ENCODE measurements at regions not wholly inside any gene's neighbourhood (a gene's known extent, or its start where the extent isn't known, plus 50 kb on each side); places are given as distances from the start of the nearest gene placed in this dataset.

DNA sequence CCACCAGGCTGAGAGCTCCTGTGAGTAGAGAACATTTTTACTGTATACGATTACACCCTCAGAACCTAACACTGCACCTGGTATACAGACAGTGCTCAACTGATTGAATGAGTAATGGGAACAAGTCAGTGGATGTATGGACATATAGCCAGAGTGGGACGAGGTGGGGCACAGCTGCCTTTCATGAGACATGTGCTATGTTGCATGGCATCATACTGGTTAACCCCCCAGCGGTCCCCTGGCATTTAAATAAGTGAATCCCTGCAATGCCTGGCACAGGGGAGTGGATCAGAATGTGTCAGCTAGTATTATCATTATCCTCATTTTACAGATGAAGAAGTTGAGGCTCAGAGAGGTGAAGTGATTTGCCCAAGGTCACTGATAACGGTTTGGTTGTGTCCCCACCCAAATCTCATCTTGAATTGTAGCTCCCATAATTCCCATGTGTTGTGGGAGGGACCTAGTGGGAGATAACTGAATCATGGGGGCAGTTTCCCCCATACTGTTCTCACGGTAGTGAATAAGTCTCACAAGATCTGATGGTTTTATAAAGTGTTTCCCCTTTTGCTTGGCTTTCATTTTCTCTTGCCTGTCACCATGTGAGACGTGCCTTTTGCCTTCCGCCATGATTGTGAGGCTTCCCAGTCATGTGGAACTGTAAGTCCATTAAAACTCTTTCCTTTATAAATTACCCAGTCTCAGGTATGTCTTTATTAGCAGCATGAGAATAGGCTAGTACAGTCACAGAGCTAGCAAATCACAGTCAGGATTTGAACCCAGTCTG lies 56.0 kb upstream of the ATP2B2 start:
- in situ Hi-C loops (cut with HindIII; ENCODE audit: low pct_unique_long_range_greater_than_20kb, low sequenced_read_pairs), result no loop called here
- Histone ChIP-seq H3K9me3 (ENCODE audit: control insufficient read depth, insufficient read depth, low read depth, low read length) (no peaks in the 10 kb centered on the region), H3K4me3 (ENCODE audit: low read depth in 2 of 2, low read length in 2 of 2) (no peak overlapping the region), H3K27me3 (ENCODE audit: control insufficient read depth, insufficient read depth, low read length) (peaks cover 4% of the 10 kb centered on the region; the same call in 1 of the 2 replicates), H3K27ac (ENCODE audit: low read length) (no peak overlapping the region), H3K4me1 (ENCODE audit: control insufficient read depth, insufficient read depth, low read length) (no peaks in the 10 kb centered on the region), H3K36me3 (ENCODE audit: control insufficient read depth, insufficient read depth, low read length) (no peaks in the 10 kb centered on the region)
- ATAC-seq (no peak), DNase-seq (ENCODE audit: low read depth, low spot score) (no peak)
- ChIA-PET CTCF (no interaction called here), POLR2A (no interaction called here)
- no TSS peak for BruUV-seq (replicated peaks)
- intact Hi-C loops (cut with micrococcal nuclease; ENCODE audit: unreplicated experiment), result no loop called here
- no peak for TF ChIP-seq SIN3A (IDR thresholded peaks at IDR 0.05; ENCODE audit: borderline replicate concordance, insufficient read depth, low read depth, low read length)
- TF ChIP-seq, protein P1, sequence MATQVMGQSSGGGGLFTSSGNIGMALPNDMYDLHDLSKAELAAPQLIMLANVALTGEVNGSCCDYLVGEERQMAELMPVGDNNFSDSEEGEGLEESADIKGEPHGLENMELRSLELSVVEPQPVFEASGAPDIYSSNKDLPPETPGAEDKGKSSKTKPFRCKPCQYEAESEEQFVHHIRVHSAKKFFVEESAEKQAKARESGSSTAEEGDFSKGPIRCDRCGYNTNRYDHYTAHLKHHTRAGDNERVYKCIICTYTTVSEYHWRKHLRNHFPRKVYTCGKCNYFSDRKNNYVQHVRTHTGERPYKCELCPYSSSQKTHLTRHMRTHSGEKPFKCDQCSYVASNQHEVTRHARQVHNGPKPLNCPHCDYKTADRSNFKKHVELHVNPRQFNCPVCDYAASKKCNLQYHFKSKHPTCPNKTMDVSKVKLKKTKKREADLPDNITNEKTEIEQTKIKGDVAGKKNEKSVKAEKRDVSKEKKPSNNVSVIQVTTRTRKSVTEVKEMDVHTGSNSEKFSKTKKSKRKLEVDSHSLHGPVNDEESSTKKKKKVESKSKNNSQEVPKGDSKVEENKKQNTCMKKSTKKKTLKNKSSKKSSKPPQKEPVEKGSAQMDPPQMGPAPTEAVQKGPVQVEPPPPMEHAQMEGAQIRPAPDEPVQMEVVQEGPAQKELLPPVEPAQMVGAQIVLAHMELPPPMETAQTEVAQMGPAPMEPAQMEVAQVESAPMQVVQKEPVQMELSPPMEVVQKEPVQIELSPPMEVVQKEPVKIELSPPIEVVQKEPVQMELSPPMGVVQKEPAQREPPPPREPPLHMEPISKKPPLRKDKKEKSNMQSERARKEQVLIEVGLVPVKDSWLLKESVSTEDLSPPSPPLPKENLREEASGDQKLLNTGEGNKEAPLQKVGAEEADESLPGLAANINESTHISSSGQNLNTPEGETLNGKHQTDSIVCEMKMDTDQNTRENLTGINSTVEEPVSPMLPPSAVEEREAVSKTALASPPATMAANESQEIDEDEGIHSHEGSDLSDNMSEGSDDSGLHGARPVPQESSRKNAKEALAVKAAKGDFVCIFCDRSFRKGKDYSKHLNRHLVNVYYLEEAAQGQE (IDR thresholded peaks at IDR 0.05; ENCODE audit: insufficient read depth in 1 of 2, low read depth in 2 of 2, low read length in 1 of 2), result no peak
- TF ChIP-seq, protein P2, sequence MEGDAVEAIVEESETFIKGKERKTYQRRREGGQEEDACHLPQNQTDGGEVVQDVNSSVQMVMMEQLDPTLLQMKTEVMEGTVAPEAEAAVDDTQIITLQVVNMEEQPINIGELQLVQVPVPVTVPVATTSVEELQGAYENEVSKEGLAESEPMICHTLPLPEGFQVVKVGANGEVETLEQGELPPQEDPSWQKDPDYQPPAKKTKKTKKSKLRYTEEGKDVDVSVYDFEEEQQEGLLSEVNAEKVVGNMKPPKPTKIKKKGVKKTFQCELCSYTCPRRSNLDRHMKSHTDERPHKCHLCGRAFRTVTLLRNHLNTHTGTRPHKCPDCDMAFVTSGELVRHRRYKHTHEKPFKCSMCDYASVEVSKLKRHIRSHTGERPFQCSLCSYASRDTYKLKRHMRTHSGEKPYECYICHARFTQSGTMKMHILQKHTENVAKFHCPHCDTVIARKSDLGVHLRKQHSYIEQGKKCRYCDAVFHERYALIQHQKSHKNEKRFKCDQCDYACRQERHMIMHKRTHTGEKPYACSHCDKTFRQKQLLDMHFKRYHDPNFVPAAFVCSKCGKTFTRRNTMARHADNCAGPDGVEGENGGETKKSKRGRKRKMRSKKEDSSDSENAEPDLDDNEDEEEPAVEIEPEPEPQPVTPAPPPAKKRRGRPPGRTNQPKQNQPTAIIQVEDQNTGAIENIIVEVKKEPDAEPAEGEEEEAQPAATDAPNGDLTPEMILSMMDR (IDR thresholded peaks at IDR 0.05), result no peak
- no peak for TF ChIP-seq TCF7L2 (IDR thresholded peaks at IDR 0.05; ENCODE audit: low read depth, low read length)
- TF ChIP-seq POLR2AphosphoS5 (IDR thresholded peaks at IDR 0.05; ENCODE audit: low read depth, low read length), result no peak

DNA sequence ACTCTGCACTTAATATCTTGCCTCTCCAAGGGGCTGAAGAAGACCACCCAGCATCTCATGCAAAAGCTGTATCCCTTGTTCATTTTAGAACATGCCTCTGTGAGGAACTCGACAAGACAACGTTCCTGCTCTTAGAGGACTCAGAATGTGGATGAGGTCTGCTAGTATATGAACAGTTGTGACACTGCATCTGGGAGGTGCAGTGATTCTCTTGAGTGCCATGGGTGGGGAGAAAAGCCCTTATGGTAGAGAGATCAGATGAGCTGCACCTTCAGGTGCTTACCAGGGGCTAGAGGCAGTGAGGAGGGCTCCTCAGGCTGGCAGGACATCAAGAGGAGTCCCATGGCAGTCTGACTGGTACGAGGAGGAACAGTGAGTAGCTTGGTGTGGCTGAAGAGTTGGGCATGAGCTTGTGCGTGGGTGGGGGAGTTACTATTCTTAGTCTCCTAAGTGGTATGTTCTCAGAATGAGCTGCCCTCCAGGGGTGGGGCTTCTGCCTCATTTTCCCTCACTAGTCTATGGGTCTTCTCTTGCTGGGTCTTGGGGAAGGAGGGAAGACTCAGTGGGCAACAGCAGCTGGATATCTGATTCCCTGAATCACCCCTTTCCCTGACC lies 56.7 kb upstream of the ATP2B2 start:
- Histone ChIP-seq H3K4me3 (ENCODE audit: low read depth in 2 of 2, low read length in 2 of 2) (no peak overlapping the region), H3K27me3 (ENCODE audit: control insufficient read depth, insufficient read depth, low read length) (peaks cover 4% of the 10 kb centered on the region; the same call in 1 of the 2 replicates), H3K9me3 (ENCODE audit: control insufficient read depth, insufficient read depth, low read depth, low read length) (no peaks in the 10 kb centered on the region), H3K36me3 (ENCODE audit: control insufficient read depth, insufficient read depth, low read length) (no peaks in the 10 kb centered on the region), H3K27ac (ENCODE audit: low read length) (no peak overlapping the region), H3K4me1 (ENCODE audit: control insufficient read depth, insufficient read depth, low read length) (no peaks in the 10 kb centered on the region)
- intact Hi-C loops (cut with micrococcal nuclease; ENCODE audit: unreplicated experiment) (no loop called here), in situ Hi-C loops (cut with HindIII; ENCODE audit: low pct_unique_long_range_greater_than_20kb, low sequenced_read_pairs) (no loop called here)
- ChIA-PET CTCF (no interaction called here), POLR2A (no interaction called here)
- TF ChIP-seq POLR2AphosphoS5 (IDR thresholded peaks at IDR 0.05; ENCODE audit: low read depth, low read length) (no peak), TCF7L2 (IDR thresholded peaks at IDR 0.05; ENCODE audit: low read depth, low read length) (no peak), SIN3A (IDR thresholded peaks at IDR 0.05; ENCODE audit: borderline replicate concordance, insufficient read depth, low read depth, low read length) (no peak)
- TF ChIP-seq, protein P2 (IDR thresholded peaks at IDR 0.05), result no peak
- TF ChIP-seq, protein P1 (IDR thresholded peaks at IDR 0.05; ENCODE audit: insufficient read depth in 1 of 2, low read depth in 2 of 2, low read length in 1 of 2), result no peak
- ATAC-seq, result no peak
- no peak for DNase-seq (ENCODE audit: low read depth, low spot score)
- BruUV-seq (replicated peaks), result no TSS peak
